ENCODE measurements at regions not wholly inside any gene's neighbourhood (a gene's known extent, or its start where the extent isn't known, plus 50 kb on each side); places are given as distances from the start of the nearest gene placed in this dataset.

GRCh38 chr4:117489107-117489506, 403.7 kb upstream of the TRAM1L1 start:
- ATAC-seq (no peak), DNase-seq (no peak)
- Histone ChIP-seq H3K4me3 (ENCODE audit: low read length) (no peak overlapping the region), H3K27me3 (ENCODE audit: control insufficient read depth, insufficient read depth) (no peaks in the 10 kb centered on the region), H3K9me3 (ENCODE audit: control insufficient read depth, low read length) (no peaks in the 10 kb centered on the region), H3K27ac (ENCODE audit: low read length) (no peak overlapping the region), H3K4me1 (ENCODE audit: control insufficient read depth, insufficient read depth, low read length) (no peaks in the 10 kb centered on the region)
- 82% methylated on average over 2 of the region's 2 CpGs for WGBS
- intact Hi-C loops (cut with DNase I): no loop called here

GRCh38 chr4:117491516-117491915, 406.1 kb upstream of the TRAM1L1 start:
- intact Hi-C loops (cut with DNase I): no loop called here
- Histone ChIP-seq H3K4me1 (ENCODE audit: control insufficient read depth, insufficient read depth, low read length) (no peaks in the 10 kb centered on the region), H3K27ac (ENCODE audit: low read length) (no peak overlapping the region), H3K27me3 (ENCODE audit: control insufficient read depth, insufficient read depth) (no peaks in the 10 kb centered on the region), H3K4me3 (ENCODE audit: low read length) (no peak overlapping the region), H3K9me3 (ENCODE audit: control insufficient read depth, low read length) (no peaks in the 10 kb centered on the region)
- 46% methylated on average over 3 of the region's 3 CpGs for WGBS
- DNase-seq: no peak
- no peak for ATAC-seq

GRCh38 chr4:117495802-117496201, 410.4 kb upstream of the TRAM1L1 start:
- WGBS: 78% methylated on average over 1 of the region's 1 CpG
- H3K4me3 ChIP-seq (ENCODE audit: low read length): no peak overlapping the region
- ATAC-seq: no peak
- DNase-seq: no peak
- H3K27me3 ChIP-seq (ENCODE audit: control insufficient read depth, insufficient read depth): no peaks in the 10 kb centered on the region
- H3K27ac ChIP-seq (ENCODE audit: low read length): no peak overlapping the region
- intact Hi-C loops (cut with DNase I): no loop called here
- H3K9me3 ChIP-seq (ENCODE audit: control insufficient read depth, low read length): no peaks in the 10 kb centered on the region
- H3K4me1 ChIP-seq (ENCODE audit: control insufficient read depth, insufficient read depth, low read length): no peaks in the 10 kb centered on the region

GRCh38 chr4:117512414-117512813, 427.0 kb upstream of the TRAM1L1 start:
- H3K9me3 ChIP-seq (ENCODE audit: control insufficient read depth, low read length): no peaks in the 10 kb centered on the region
- no peaks in the 10 kb centered on the region for H3K27me3 ChIP-seq (ENCODE audit: control insufficient read depth, insufficient read depth)
- no peak overlapping the region for H3K4me3 ChIP-seq (ENCODE audit: low read length)
- WGBS: 84% methylated on average over 2 of the region's 2 CpGs
- no peaks in the 10 kb centered on the region for H3K4me1 ChIP-seq (ENCODE audit: control insufficient read depth, insufficient read depth, low read length)
- H3K27ac ChIP-seq (ENCODE audit: low read length): no peak overlapping the region
- DNase-seq: no peak
- intact Hi-C loops (cut with DNase I): no loop called here
- ATAC-seq: no peak

GRCh38 chr4:117514391-117515175, 429.2 kb upstream of the TRAM1L1 start:
- no peak for DNase-seq
- Histone ChIP-seq H3K27me3 (ENCODE audit: control insufficient read depth, insufficient read depth) (no peaks in the 10 kb centered on the region), H3K9me3 (ENCODE audit: control insufficient read depth, low read length) (no peaks in the 10 kb centered on the region), H3K27ac (ENCODE audit: low read length) (no peak overlapping the region), H3K4me3 (ENCODE audit: low read length) (no peak overlapping the region), H3K4me1 (ENCODE audit: control insufficient read depth, insufficient read depth, low read length) (no peaks in the 10 kb centered on the region)
- no peak for ATAC-seq
- intact Hi-C loops (cut with DNase I): no loop called here

- no peak for ATAC-seq
- Histone ChIP-seq H3K4me1 (ENCODE audit: control insufficient read depth, insufficient read depth, low read length) (no peaks in the 10 kb centered on the region), H3K27me3 (ENCODE audit: control insufficient read depth, insufficient read depth) (no peaks in the 10 kb centered on the region), H3K27ac (ENCODE audit: low read length) (no peak overlapping the region), H3K9me3 (ENCODE audit: control insufficient read depth, low read length) (no peaks in the 10 kb centered on the region), H3K4me3 (ENCODE audit: low read length) (no peak overlapping the region)
- 48% methylated on average over 2 of the region's 2 CpGs for WGBS
- DNase-seq: no peak
- intact Hi-C loops (cut with DNase I): no loop called here
Measured at GRCh38 chr4:117515921-117516320, 430.5 kb upstream of the TRAM1L1 start.

GRCh38 chr4:117527601-117528000, 442.2 kb upstream of the TRAM1L1 start:
- WGBS: 60% methylated on average over 1 of the region's 1 CpG
- no peak for DNase-seq
- Histone ChIP-seq H3K4me3 (ENCODE audit: low read length) (no peak overlapping the region), H3K27me3 (ENCODE audit: control insufficient read depth, insufficient read depth) (no peaks in the 10 kb centered on the region), H3K27ac (ENCODE audit: low read length) (no peak overlapping the region), H3K4me1 (ENCODE audit: control insufficient read depth, insufficient read depth, low read length) (no peaks in the 10 kb centered on the region), H3K9me3 (ENCODE audit: control insufficient read depth, low read length) (no peaks in the 10 kb centered on the region)
- no peak for ATAC-seq
- intact Hi-C loops (cut with DNase I): no loop called here

GRCh38 chr4:117529401-117529800, 444.0 kb upstream of the TRAM1L1 start:
- Histone ChIP-seq H3K4me1 (ENCODE audit: control insufficient read depth, insufficient read depth, low read length) (no peaks in the 10 kb centered on the region), H3K27ac (ENCODE audit: low read length) (no peak overlapping the region), H3K9me3 (ENCODE audit: control insufficient read depth, low read length) (no peaks in the 10 kb centered on the region), H3K27me3 (ENCODE audit: control insufficient read depth, insufficient read depth) (no peaks in the 10 kb centered on the region), H3K4me3 (ENCODE audit: low read length) (no peak overlapping the region)
- intact Hi-C loops (cut with DNase I): no loop called here
- WGBS: 34% methylated on average over 3 of the region's 3 CpGs
- DNase-seq (no peak), ATAC-seq (no peak)

- Histone ChIP-seq H3K4me1 (ENCODE audit: control insufficient read depth, insufficient read depth, low read length) (no peaks in the 10 kb centered on the region), H3K4me3 (ENCODE audit: low read length) (no peak overlapping the region), H3K27me3 (ENCODE audit: control insufficient read depth, insufficient read depth) (no peaks in the 10 kb centered on the region), H3K27ac (ENCODE audit: low read length) (no peak overlapping the region), H3K9me3 (ENCODE audit: control insufficient read depth, low read length) (no peaks in the 10 kb centered on the region)
- ATAC-seq: no peak
- intact Hi-C loops (cut with DNase I): no loop called here
- 92% methylated on average over 1 of the region's 1 CpG for WGBS
- DNase-seq: no peak
Measured at GRCh38 chr4:117533501-117533900, 448.1 kb upstream of the TRAM1L1 start.

- WGBS: 15% methylated on average over 1 of the region's 1 CpG
Measured at GRCh38 chr4:117545039-117545438, 459.7 kb upstream of the TRAM1L1 start.

GRCh38 chr4:117549524-117549923, 464.1 kb upstream of the TRAM1L1 start:
- Histone ChIP-seq H3K27me3 (ENCODE audit: control insufficient read depth, insufficient read depth) (no peaks in the 10 kb centered on the region), H3K4me1 (ENCODE audit: control insufficient read depth, insufficient read depth, low read length) (no peaks in the 10 kb centered on the region), H3K27ac (ENCODE audit: low read length) (no peak overlapping the region), H3K9me3 (ENCODE audit: control insufficient read depth, low read length) (no peaks in the 10 kb centered on the region), H3K4me3 (ENCODE audit: low read length) (no peak overlapping the region)
- ATAC-seq (no peak), DNase-seq (no peak)
- intact Hi-C loops (cut with DNase I): no loop called here
- WGBS: 37% methylated on average over 5 of the region's 5 CpGs

More at GRCh38 chr4:117545039-117545438, 459.7 kb upstream of the TRAM1L1 start:
- H3K27ac ChIP-seq (ENCODE audit: low read length): no peak overlapping the region
- H3K4me3 ChIP-seq (ENCODE audit: low read length): no peak overlapping the region
- no peaks in the 10 kb centered on the region for H3K27me3 ChIP-seq (ENCODE audit: control insufficient read depth, insufficient read depth)
- intact Hi-C loops (cut with DNase I): no loop called here
- no peak for DNase-seq
- H3K4me1 ChIP-seq (ENCODE audit: control insufficient read depth, insufficient read depth, low read length): no peaks in the 10 kb centered on the region
- no peak for ATAC-seq
- H3K9me3 ChIP-seq (ENCODE audit: control insufficient read depth, low read length): no peaks in the 10 kb centered on the region

GRCh38 chr4:117550085-117550484, 464.7 kb upstream of the TRAM1L1 start:
- Histone ChIP-seq H3K9me3 (ENCODE audit: control insufficient read depth, low read length) (no peaks in the 10 kb centered on the region), H3K4me1 (ENCODE audit: control insufficient read depth, insufficient read depth, low read length) (no peaks in the 10 kb centered on the region), H3K27ac (ENCODE audit: low read length) (no peak overlapping the region), H3K4me3 (ENCODE audit: low read length) (no peak overlapping the region), H3K27me3 (ENCODE audit: control insufficient read depth, insufficient read depth) (no peaks in the 10 kb centered on the region)
- DNase-seq (no peak), ATAC-seq (no peak)
- WGBS: 48% methylated on average over 2 of the region's 2 CpGs
- intact Hi-C loops (cut with DNase I): no loop called here

Measured in right cardiac atrium (tissue), 5 donors.